ENCODE measurements at regions not wholly inside any gene's neighbourhood (a gene's known extent, or its start where the extent isn't known, plus 50 kb on each side); places are given as distances from the start of the nearest gene placed in this dataset.

- Histone ChIP-seq H3K36me3 (ENCODE audit: insufficient read depth, low read length) (no peaks in the 10 kb centered on the region), H3K27me3 (ENCODE audit: low read length) (no peaks in the 10 kb centered on the region), H3K9me2 (replicated peaks; ENCODE audit: insufficient read depth, low read length) (no peaks in the 10 kb centered on the region), H4K20me1 (ENCODE audit: insufficient read depth, low read depth, low read length) (no peaks in the 10 kb centered on the region), H2AFZ (ENCODE audit: low read length) (no peak overlapping the region), H3K79me2 (ENCODE audit: low read length) (no peaks in the 10 kb centered on the region), H3K9me3 (ENCODE audit: low read length) (no peaks in the 10 kb centered on the region), H3K4me2 (ENCODE audit: low read depth, low read length, poor library complexity, severe bottlenecking) (no peak overlapping the region), H3K9ac (ENCODE audit: low read length) (no peak overlapping the region), H3K27ac (ENCODE audit: low read length) (no peak overlapping the region), H3K4me1 (ENCODE audit: low read length) (no peaks in the 10 kb centered on the region), H3K4me3 (ENCODE audit: low read length) (no peak overlapping the region)
- DNase-seq, result no peak
Observed at GRCh38 chr1:88549536-88549935, 134.5 kb upstream of the PKN2 start.

GRCh38 chr1:88552226-88552625 lies 131.8 kb upstream of the PKN2 start:
- Histone ChIP-seq H4K20me1 (ENCODE audit: insufficient read depth, low read depth, low read length) (no peaks in the 10 kb centered on the region), H3K4me1 (ENCODE audit: low read length) (no peaks in the 10 kb centered on the region; the same call in 1 of the 2 replicates), H3K79me2 (ENCODE audit: low read length) (no peaks in the 10 kb centered on the region), H3K27ac (ENCODE audit: low read length) (no peak overlapping the region), H3K4me3 (ENCODE audit: low read length) (no peak overlapping the region), H3K9me3 (ENCODE audit: low read length) (no peaks in the 10 kb centered on the region), H3K27me3 (ENCODE audit: low read length) (no peaks in the 10 kb centered on the region), H3K9ac (ENCODE audit: low read length) (no peak overlapping the region), H3K9me2 (replicated peaks; ENCODE audit: insufficient read depth, low read length) (no peaks in the 10 kb centered on the region), H2AFZ (ENCODE audit: low read length) (no peak overlapping the region), H3K4me2 (ENCODE audit: low read depth, low read length, poor library complexity, severe bottlenecking) (no peak overlapping the region), H3K36me3 (ENCODE audit: insufficient read depth, low read length) (no peaks in the 10 kb centered on the region)
- no peak for DNase-seq

- H3K4me3 ChIP-seq (ENCODE audit: low read length), result no peak overlapping the region
- H3K27me3 ChIP-seq (ENCODE audit: low read length), result no peaks in the 10 kb centered on the region
- no peaks in the 10 kb centered on the region for H3K9me3 ChIP-seq (ENCODE audit: low read length)
- H4K20me1 ChIP-seq (ENCODE audit: insufficient read depth, low read depth, low read length), result no peaks in the 10 kb centered on the region
- DNase-seq, result no peak
- H3K4me1 ChIP-seq (ENCODE audit: low read length), result no peaks in the 10 kb centered on the region; the same call in 1 of the 2 replicates
- H3K79me2 ChIP-seq (ENCODE audit: low read length), result no peaks in the 10 kb centered on the region
- no peak overlapping the region for H2AFZ ChIP-seq (ENCODE audit: low read length)
- H3K9me2 ChIP-seq (replicated peaks; ENCODE audit: insufficient read depth, low read length), result no peaks in the 10 kb centered on the region
- H3K36me3 ChIP-seq (ENCODE audit: insufficient read depth, low read length), result no peaks in the 10 kb centered on the region
- no peak overlapping the region for H3K27ac ChIP-seq (ENCODE audit: low read length)
- no peak overlapping the region for H3K9ac ChIP-seq (ENCODE audit: low read length)
- no peak overlapping the region for H3K4me2 ChIP-seq (ENCODE audit: low read depth, low read length, poor library complexity, severe bottlenecking)
Observed at GRCh38 chr1:88557014-88557413, 127.1 kb upstream of the PKN2 start.

- H3K27ac ChIP-seq (ENCODE audit: low read length), result no peak overlapping the region
- DNase-seq, result no peak
- no peaks in the 10 kb centered on the region for H3K36me3 ChIP-seq (ENCODE audit: insufficient read depth, low read length)
- H3K9me3 ChIP-seq (ENCODE audit: low read length), result no peaks in the 10 kb centered on the region
- H3K79me2 ChIP-seq (ENCODE audit: low read length), result no peaks in the 10 kb centered on the region
- no peaks in the 10 kb centered on the region for H3K27me3 ChIP-seq (ENCODE audit: low read length)
- H4K20me1 ChIP-seq (ENCODE audit: insufficient read depth, low read depth, low read length), result no peaks in the 10 kb centered on the region
- H3K9ac ChIP-seq (ENCODE audit: low read length), result no peak overlapping the region
- no peaks in the 10 kb centered on the region; the same call in 1 of the 2 replicates for H3K4me1 ChIP-seq (ENCODE audit: low read length)
- H3K9me2 ChIP-seq (replicated peaks; ENCODE audit: insufficient read depth, low read length), result no peaks in the 10 kb centered on the region
- H2AFZ ChIP-seq (ENCODE audit: low read length), result no peak overlapping the region
- H3K4me2 ChIP-seq (ENCODE audit: low read depth, low read length, poor library complexity, severe bottlenecking), result no peak overlapping the region
- no peak overlapping the region for H3K4me3 ChIP-seq (ENCODE audit: low read length)
Observed at GRCh38 chr1:88560621-88561020, 123.5 kb upstream of the PKN2 start.

- Histone ChIP-seq H3K9me3 (ENCODE audit: low read length) (no peaks in the 10 kb centered on the region), H3K79me2 (ENCODE audit: low read length) (no peaks in the 10 kb centered on the region), H2AFZ (ENCODE audit: low read length) (no peak overlapping the region), H3K4me3 (ENCODE audit: low read length) (no peak overlapping the region), H3K4me1 (ENCODE audit: low read length) (no peaks in the 10 kb centered on the region), H3K9me2 (replicated peaks; ENCODE audit: insufficient read depth, low read length) (no peaks in the 10 kb centered on the region), H3K27me3 (ENCODE audit: low read length) (no peaks in the 10 kb centered on the region), H3K36me3 (ENCODE audit: insufficient read depth, low read length) (no peaks in the 10 kb centered on the region), H4K20me1 (ENCODE audit: insufficient read depth, low read depth, low read length) (no peaks in the 10 kb centered on the region), H3K4me2 (ENCODE audit: low read depth, low read length, poor library complexity, severe bottlenecking) (no peak overlapping the region), H3K27ac (ENCODE audit: low read length) (no peak overlapping the region), H3K9ac (ENCODE audit: low read length) (no peak overlapping the region)
- DNase-seq, result no peak
Observed at GRCh38 chr1:88562991-88563390, 121.1 kb upstream of the PKN2 start.

GRCh38 chr1:88566615-88567387 lies 117.3 kb upstream of the PKN2 start:
- H3K27me3 ChIP-seq (ENCODE audit: low read length), result no peaks in the 10 kb centered on the region
- no peak overlapping the region for H3K9ac ChIP-seq (ENCODE audit: low read length)
- no peaks in the 10 kb centered on the region for H3K9me3 ChIP-seq (ENCODE audit: low read length)
- H2AFZ ChIP-seq (ENCODE audit: low read length), result no peak overlapping the region
- no peaks in the 10 kb centered on the region for H3K9me2 ChIP-seq (replicated peaks; ENCODE audit: insufficient read depth, low read length)
- H3K4me3 ChIP-seq (ENCODE audit: low read length), result no peak overlapping the region
- no peaks in the 10 kb centered on the region for H3K36me3 ChIP-seq (ENCODE audit: insufficient read depth, low read length)
- H3K27ac ChIP-seq (ENCODE audit: low read length), result no peak overlapping the region
- H3K79me2 ChIP-seq (ENCODE audit: low read length), result no peaks in the 10 kb centered on the region
- no peak overlapping the region for H3K4me2 ChIP-seq (ENCODE audit: low read depth, low read length, poor library complexity, severe bottlenecking)
- DNase-seq, result no peak
- H3K4me1 ChIP-seq (ENCODE audit: low read length), result no peaks in the 10 kb centered on the region
- H4K20me1 ChIP-seq (ENCODE audit: insufficient read depth, low read depth, low read length), result no peaks in the 10 kb centered on the region

GRCh38 chr1:88571506-88571905 lies 112.6 kb upstream of the PKN2 start:
- no peaks in the 10 kb centered on the region for H3K36me3 ChIP-seq (ENCODE audit: insufficient read depth, low read length)
- no peaks in the 10 kb centered on the region for H3K79me2 ChIP-seq (ENCODE audit: low read length)
- H3K9me2 ChIP-seq (replicated peaks; ENCODE audit: insufficient read depth, low read length), result no peaks in the 10 kb centered on the region
- no peaks in the 10 kb centered on the region for H4K20me1 ChIP-seq (ENCODE audit: insufficient read depth, low read depth, low read length)
- H3K4me1 ChIP-seq (ENCODE audit: low read length), result no peaks in the 10 kb centered on the region
- no peak overlapping the region for H3K4me3 ChIP-seq (ENCODE audit: low read length)
- no peaks in the 10 kb centered on the region for H3K9me3 ChIP-seq (ENCODE audit: low read length)
- H3K4me2 ChIP-seq (ENCODE audit: low read depth, low read length, poor library complexity, severe bottlenecking), result no peak overlapping the region
- no peak overlapping the region for H3K9ac ChIP-seq (ENCODE audit: low read length)
- no peak overlapping the region for H2AFZ ChIP-seq (ENCODE audit: low read length)
- no peak for DNase-seq
- H3K27me3 ChIP-seq (ENCODE audit: low read length), result no peaks in the 10 kb centered on the region
- no peak overlapping the region for H3K27ac ChIP-seq (ENCODE audit: low read length)

GRCh38 chr1:88579598-88579997 lies 104.5 kb upstream of the PKN2 start:
- no peaks in the 10 kb centered on the region for H3K36me3 ChIP-seq (ENCODE audit: insufficient read depth, low read length)
- H3K4me3 ChIP-seq (ENCODE audit: low read length), result no peak overlapping the region
- H4K20me1 ChIP-seq (ENCODE audit: insufficient read depth, low read depth, low read length), result no peaks in the 10 kb centered on the region
- H3K9ac ChIP-seq (ENCODE audit: low read length), result no peak overlapping the region
- no peak overlapping the region for H3K4me2 ChIP-seq (ENCODE audit: low read depth, low read length, poor library complexity, severe bottlenecking)
- H3K27ac ChIP-seq (ENCODE audit: low read length), result no peak overlapping the region
- H3K9me2 ChIP-seq (replicated peaks; ENCODE audit: insufficient read depth, low read length), result no peaks in the 10 kb centered on the region
- no peak overlapping the region for H2AFZ ChIP-seq (ENCODE audit: low read length)
- no peak for DNase-seq
- no peaks in the 10 kb centered on the region for H3K4me1 ChIP-seq (ENCODE audit: low read length)
- H3K9me3 ChIP-seq (ENCODE audit: low read length), result no peaks in the 10 kb centered on the region
- no peaks in the 10 kb centered on the region for H3K27me3 ChIP-seq (ENCODE audit: low read length)
- no peaks in the 10 kb centered on the region for H3K79me2 ChIP-seq (ENCODE audit: low read length)
